CD4-positive, alpha-beta T cell treated with Interleukin-15 for 1 hour (primary cell): ENCODE measurements at regions not wholly inside any gene's neighbourhood (a gene's known extent, or its start where the extent isn't known, plus 50 kb on each side); places are given as distances from the start of the nearest gene placed in this dataset.

Experiments
- DNase-seq: peaks from one replicate; pipeline ENCODE4 v3.0.0-alpha.2; 2020

DNA sequence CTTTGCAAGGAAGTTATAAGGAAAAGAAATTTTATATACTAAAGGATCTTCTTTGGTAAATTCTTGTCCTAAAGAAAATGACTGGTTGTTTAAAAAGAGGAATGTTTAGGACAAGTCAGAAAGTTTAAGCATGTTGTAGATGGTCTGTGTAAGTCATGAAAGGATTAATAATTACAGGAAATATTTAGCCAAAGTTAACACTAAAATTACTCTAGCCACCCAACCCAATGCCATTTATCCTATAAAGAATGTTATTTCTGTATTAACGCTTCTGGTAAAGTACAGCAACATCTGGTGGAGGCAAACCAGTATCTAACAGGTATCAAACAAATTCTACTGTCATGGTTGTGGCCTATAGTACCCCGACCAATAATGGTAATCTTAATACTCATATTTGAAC lies 546.9 kb upstream of the PKDCC start:
- no peak for DNase-seq

DNA sequence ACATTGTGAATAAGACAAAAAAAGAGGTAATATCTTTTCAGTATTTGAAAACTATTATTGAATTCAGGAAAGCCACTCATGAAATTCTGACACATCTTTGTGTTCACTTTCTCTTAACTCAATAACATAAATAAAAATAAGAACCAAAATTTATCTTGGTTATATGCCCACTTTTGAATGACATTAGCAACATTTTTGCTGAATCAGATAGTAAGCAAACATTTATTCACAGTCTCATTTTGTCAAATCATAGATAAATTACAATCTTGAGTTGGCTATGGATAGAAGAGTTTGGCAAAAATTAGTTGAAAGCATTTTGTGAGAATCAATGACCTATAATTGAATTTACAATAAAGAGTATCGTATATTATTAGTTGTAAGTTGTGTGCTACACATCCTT lies 545.1 kb upstream of the PKDCC start:
- DNase-seq, result no peak

DNA sequence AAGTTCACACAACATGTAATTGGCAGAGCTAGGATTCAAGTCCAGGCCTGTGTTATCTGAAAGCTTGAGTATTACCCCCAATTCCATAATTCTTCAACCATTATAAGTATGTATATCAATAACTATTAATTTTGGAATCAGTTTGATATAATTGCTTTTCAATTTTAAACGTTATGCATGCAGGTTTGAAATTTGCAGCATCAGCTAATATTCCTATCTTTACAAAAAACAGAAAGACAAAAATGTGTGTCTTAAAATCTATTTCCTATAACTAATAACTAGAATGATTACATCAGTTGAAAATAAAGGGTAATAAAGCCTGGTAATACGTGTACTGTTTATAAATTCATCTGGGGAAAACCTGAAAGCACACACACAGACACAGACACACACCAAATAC lies 543.3 kb upstream of the PKDCC start:
- DNase-seq, result no peak

GRCh38 chr2:41510108-41510507 lies 537.7 kb upstream of the PKDCC start:
- no peak for DNase-seq

GRCh38 chr2:41521211-41521610 lies 526.6 kb upstream of the PKDCC start:
- no peak for DNase-seq

GRCh38 chr2:41527525-41528323 lies 520.1 kb upstream of the PKDCC start:
- DNase-seq, result no peak

- no peak for DNase-seq
Observed at GRCh38 chr2:41535575-41535974, 512.2 kb upstream of the PKDCC start.

DNA sequence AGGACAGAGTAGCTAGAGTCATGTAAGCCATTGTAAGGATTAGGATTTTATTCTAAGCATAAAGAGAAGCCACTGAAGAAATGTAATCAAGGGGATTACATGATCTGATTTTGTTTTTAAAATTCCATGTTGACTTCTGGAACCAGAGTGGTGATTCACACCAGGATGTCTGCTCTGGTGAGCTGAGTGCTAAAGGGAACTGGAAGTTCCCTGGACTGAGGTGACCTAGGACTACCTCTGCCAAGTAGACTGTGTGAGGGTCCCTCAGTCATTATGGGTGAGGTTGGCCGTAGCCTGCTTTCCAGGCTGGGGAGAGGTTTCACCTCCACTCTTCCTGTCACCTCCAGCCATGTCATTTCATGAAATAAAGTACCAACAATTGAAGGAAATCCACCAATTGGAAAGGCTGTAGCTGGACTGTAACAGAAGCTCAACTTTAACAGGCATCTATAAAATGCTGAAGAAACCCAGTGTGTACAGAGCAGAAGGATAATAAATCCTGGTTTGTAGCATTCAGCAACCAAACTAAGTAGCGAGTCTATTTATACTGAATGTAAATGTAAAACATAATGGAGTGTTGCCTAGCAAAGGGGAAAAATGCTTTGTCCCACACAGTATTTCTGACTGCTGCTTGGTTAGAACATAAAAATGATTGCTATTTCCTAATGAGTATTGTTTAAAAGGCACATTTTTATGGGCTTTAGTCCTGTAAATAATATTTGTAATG lies 507.4 kb upstream of the PKDCC start:
- DNase-seq, result no peak

- no peak for DNase-seq
Observed at GRCh38 chr2:41543726-41544125, 504.1 kb upstream of the PKDCC start.

DNA sequence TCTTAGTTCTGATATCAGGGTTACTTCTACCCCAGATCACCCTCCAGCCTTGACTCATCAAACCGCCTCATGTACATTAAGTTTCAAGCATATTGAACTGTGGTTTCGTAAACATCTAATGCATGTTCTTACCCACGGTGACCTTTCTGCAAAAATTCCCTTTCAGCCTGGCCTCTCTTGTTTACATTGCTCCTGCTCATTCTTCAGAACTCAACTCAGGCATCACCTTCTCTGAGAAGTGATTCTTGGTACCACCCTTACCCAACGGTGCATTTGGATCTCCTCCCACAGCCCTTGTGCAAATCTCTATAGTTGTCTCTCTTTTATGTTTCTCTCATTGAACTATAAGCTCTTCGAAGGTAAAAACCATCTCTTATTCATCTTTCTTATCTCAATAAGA lies 503.1 kb upstream of the PKDCC start:
- DNase-seq, result no peak

- DNase-seq, result no peak
Observed at GRCh38 chr2:41546031-41546430, 501.8 kb upstream of the PKDCC start.

DNA sequence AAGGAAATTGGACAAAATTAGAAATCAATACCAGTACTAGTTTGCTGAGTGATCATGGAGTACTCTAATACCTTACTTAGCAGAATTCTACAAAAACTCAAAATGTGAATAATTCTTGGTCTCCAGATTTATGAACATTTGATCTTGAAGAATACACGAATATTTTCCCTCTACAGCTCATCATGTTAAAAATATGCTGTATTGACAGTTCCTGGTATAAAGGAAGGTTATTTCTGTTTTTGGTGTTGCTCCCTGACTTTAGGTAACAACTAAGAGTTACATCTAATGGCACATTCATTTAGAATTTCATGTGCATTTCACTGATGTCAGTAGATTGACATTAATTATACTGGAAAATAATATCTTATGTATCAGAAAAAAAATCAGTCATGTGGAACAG lies 479.2 kb upstream of the PKDCC start:
- no peak for DNase-seq

DNA sequence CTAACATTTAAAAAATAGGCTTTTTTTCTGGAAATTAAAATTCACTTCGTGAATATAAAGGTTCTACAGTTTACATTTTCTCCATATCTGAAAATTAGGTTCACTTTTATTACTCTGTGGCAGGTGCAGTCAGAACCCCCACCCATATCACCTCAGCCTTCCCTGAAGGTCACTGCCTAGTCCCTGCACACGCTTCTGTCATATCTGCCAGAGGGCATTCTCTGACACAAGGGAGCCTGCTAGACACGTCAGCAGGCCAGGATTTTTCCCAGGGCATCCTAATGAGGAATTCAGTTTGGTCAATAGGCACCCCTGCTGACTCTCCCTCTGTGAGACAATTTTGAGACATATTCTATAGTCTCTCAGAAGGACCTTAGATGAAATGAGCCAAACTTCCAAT lies 475.7 kb upstream of the PKDCC start:
- no peak for DNase-seq

- DNase-seq, result no peak
Observed at GRCh38 chr2:41576423-41576822, 471.4 kb upstream of the PKDCC start.

DNA sequence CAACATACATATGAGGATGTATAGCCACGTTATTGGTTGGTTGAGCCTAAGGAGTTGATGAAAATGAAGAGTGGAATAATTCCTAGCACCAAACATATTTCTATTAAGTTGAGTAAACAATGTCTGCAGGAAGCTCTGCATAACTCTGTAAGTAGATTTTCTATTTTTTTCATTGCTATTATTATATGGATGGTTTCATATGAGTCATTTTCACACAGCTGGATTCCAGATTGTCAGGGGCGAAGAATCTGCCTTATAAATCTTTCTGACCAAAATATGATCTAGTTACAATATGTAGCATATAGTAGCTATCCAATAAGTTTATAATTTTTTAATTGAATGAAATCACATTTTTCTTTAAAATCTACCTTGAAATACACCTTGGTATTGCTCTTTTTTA lies 468.0 kb upstream of the PKDCC start:
- no peak for DNase-seq

- DNase-seq, result no peak
Observed at GRCh38 chr2:41580806-41581205, 467.0 kb upstream of the PKDCC start.

DNA sequence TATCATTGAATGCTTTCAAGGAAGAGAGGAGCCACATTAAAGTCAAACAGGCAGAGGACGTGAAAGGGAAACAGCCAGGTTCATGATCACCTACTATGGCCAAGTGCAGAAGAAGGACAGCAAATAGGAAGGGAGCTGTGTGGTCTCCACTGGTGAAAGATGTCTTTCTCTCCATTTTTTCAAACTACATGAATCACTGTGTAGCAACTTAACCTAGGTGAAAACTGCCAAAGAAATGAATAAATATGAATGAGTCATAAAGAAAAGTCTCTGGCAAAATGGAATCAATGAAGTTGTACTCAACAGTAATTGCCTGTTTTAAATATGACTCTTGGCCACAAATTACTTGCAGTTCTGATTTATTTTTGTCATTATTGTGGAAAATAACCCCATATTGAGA lies 452.6 kb upstream of the PKDCC start:
- DNase-seq, result no peak

DNA sequence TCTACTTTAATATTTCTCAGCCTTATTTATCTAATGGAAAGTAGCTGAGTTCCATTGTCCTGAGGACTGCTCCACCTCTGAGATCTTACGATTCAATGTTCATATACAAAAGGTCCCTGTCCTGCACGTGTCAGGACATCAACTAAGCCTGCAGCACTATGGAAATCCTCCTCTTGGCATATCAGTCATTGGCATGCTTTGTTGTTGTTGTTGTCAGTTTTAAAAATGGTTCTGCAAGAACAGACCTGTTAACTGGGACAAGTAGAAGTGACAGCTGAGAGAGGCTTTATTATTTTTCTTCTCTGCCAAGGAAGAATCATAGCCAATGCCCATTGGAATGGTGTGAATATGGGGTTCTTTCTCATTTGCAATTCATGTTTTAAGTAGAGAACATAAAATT lies 450.1 kb upstream of the PKDCC start:
- DNase-seq, result no peak

DNA sequence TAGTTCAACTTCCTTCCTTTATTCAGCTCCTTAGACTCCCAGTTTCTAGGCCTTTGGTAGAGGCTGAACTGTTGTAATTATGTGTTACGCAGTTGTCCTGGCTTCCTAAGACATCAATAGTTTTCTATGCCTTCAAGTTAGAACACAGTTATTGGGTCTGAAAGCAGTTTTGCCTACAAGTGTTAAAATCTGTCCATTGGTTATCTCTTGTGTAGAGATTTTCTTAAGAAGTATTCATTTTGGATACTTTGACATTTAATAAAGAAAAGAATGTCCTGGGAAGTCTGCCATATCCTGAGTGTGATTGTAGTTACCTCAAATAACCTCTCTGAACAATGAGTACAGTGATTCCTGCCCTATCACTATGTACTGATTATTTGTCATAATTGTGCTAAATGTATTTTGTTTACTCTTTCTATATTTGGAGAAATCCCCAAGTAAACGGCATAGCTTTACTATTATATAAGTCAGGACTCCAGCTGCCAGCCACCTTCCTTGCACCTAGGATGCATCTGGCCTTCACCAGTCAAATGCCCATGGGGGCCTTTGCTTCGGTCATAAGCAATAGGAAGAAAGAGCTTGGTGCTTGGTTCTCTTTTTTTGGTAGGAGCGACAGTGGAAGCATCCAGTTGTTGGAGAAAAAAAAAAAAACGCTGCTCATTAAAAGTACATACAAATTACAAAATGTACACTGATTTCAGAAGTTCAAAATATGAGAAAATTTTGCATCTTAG lies 449.5 kb upstream of the PKDCC start:
- DNase-seq, result no peak

GRCh38 chr2:41600460-41600859 lies 447.4 kb upstream of the PKDCC start:
- no peak for DNase-seq

GRCh38 chr2:41602341-41602740 lies 445.5 kb upstream of the PKDCC start:
- DNase-seq, result no peak

DNA sequence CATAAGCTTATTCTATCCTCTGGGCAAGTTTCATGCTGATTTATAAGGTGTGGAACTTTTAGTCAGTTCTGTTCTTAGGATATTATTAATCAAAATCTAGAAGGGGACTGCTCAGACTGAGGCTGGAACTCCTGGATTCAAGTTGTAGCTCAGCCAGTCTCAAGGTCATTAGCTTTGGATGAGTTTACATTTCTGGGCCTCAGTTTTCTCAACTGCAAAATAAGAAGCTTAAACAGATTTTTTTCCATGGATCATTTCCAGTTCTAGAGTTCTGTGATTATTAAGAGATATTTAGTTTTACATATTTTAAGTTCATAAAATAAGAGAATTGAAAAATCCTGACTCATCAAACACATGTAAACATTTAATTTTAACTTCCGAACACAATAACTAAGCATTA lies 442.5 kb upstream of the PKDCC start:
- no peak for DNase-seq

DNA sequence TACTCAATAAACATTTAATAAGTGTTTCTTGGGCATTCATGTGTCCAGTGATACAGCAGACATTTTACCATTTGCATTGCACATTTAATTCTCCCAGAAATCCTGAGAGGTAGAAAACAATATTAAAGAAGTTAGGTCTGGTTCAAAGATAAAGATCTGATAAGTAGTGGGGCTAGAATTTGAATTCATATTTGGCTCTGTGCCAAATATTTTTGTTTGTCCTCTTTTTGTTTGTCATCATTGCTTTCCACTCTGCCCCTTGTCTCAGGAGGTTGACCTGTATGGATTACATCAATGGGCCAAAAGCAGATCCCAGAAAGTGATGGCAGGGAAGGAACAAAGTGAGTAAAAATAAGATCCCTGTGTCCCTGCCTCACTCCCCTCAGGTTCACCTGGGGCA lies 441.9 kb upstream of the PKDCC start:
- no peak for DNase-seq
